HCT116 (cell line): ENCODE measurements at regions not wholly inside any gene's neighbourhood (a gene's known extent, or its start where the extent isn't known, plus 50 kb on each side); places are given as distances from the start of the nearest gene placed in this dataset.

Experiments used
- CTCF ChIP-seq, 3 experiments: fragments of 200-600 bp in 1 of 3; sonication (generic) in 1 of 3; IDR thresholded peaks in 2 of 3; conservative IDR thresholded peaks in 1 of 3; 2 replicates each; pipeline ENCODE4 v1.5.1; 2012 to 2017; ENCODE audit warnings: low read depth in 2 of 3, low read length in 2 of 3, antibody characterized with exemption in 1 of 3, borderline replicate concordance in 1 of 3, control low read depth in 1 of 3, mild to moderate bottlenecking in 1 of 3, mixed read lengths in 1 of 3, mixed run types in 1 of 3, moderate library complexity in 1 of 3; ENCODE audit not compliant: insufficient read depth in 1 of 3
- EZH2 ChIP-seq: fragments of 200-600 bp; sonication (generic); IDR thresholded peaks from 2 replicates; pipeline ENCODE4 v1.6.1; 2017; ENCODE audit warnings: antibody characterized with exemption, mixed run types
- POLR2A ChIP-seq: IDR thresholded peaks from 2 replicates; pipeline ENCODE4 v1.7.0; 2011; ENCODE audit warnings: borderline replicate concordance; ENCODE audit not compliant: insufficient read depth, insufficient read length; ENCODE audit errors: extremely low read depth
- POLR2AphosphoS5 ChIP-seq: IDR thresholded peaks from 2 replicates; pipeline ENCODE4 v1.6.1; 2011; ENCODE audit warnings: mild to moderate bottlenecking, low read depth, low read length, moderate library complexity
- SIN3A ChIP-seq: IDR thresholded peaks from 2 replicates; pipeline ENCODE4 v1.6.1; 2012; ENCODE audit warnings: low read depth

GRCh38 chr2:215535741-215536140 is 99.9 kb upstream of the FN1 start:
- TF ChIP-seq POLR2AphosphoS5 = no peak
- TF ChIP-seq POLR2A = no peak
- no peak for TF ChIP-seq CTCF (IDR thresholded peaks at IDR 0.05 in 2 of 3, conservative IDR thresholded peaks at IDR 0.05 in 1 of 3; ENCODE audit: borderline replicate concordance in 1 of 3, insufficient read depth in 1 of 3, low read depth in 2 of 3, low read length in 2 of 3)
- TF ChIP-seq SIN3A = no peak
- no peak for TF ChIP-seq EZH2
